ENCODE measurements at regions not wholly inside any gene's neighbourhood (a gene's known extent, or its start where the extent isn't known, plus 50 kb on each side); places are given as distances from the start of the nearest gene placed in this dataset.

- TF ChIP-seq PBX3 (IDR thresholded peaks at IDR 0.05; ENCODE audit: insufficient replicate concordance, low read depth, low read length) (no peak), ATF7 (IDR thresholded peaks at IDR 0.05; ENCODE audit: low read depth) (no peak), HDGF (IDR thresholded peaks at IDR 0.05) (no peak), MXI1 (IDR thresholded peaks at IDR 0.05; ENCODE audit: low read depth, low read length) (no peak), FOXK2 (IDR thresholded peaks at IDR 0.05) (no peak)
- TF ChIP-seq, protein P1, sequence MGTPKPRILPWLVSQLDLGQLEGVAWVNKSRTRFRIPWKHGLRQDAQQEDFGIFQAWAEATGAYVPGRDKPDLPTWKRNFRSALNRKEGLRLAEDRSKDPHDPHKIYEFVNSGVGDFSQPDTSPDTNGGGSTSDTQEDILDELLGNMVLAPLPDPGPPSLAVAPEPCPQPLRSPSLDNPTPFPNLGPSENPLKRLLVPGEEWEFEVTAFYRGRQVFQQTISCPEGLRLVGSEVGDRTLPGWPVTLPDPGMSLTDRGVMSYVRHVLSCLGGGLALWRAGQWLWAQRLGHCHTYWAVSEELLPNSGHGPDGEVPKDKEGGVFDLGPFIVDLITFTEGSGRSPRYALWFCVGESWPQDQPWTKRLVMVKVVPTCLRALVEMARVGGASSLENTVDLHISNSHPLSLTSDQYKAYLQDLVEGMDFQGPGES (IDR thresholded peaks at IDR 0.05): no peak
Measured at GRCh38 chr4:140305053-140305452, 68.4 kb upstream of the SCOC start (continued).

DNA sequence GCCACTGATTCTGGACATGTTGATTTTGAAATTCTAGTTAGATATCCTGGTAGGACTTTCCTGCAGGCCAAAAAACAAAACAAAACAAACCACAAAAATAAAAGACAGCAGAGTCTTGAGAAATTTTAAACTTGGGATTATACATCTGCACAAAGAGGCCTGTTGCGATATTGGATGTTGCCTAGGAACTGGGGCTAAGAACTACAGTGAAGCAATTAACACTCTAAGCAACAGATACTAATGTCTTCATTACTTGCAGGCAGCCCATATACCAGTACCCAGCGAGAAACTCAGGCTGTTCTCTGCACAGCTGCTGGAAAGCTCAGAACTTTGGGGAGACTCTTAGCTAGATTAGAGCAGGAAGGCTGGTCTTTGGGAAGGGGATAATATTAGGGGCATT lies 69.1 kb upstream of the SCOC start:
- FAIRE-seq: no peak
- Histone ChIP-seq H2AFZ (ENCODE audit: control insufficient read depth, low read depth, low read length) (no peak overlapping the region), H3K79me2 (ENCODE audit: control insufficient read depth, insufficient read depth, low read length) (no peaks in the 10 kb centered on the region), H3K4me2 (ENCODE audit: control insufficient read depth, insufficient read depth) (no peak overlapping the region), H3K36me3 (ENCODE audit: control insufficient read depth in 2 of 2, insufficient read depth in 2 of 2, low read length in 1 of 2) (no peaks in the 10 kb centered on the region), H3K9me3 (replicated peaks; ENCODE audit: control insufficient read depth, insufficient read depth, low read length) (no peaks in the 10 kb centered on the region), H3K9ac (ENCODE audit: control insufficient read depth, insufficient read depth, low read length) (no peak overlapping the region), H3K4me1 (ENCODE audit: control insufficient read depth, insufficient read depth, low read length) (no peaks in the 10 kb centered on the region), H3K4me3 (no peak overlapping the region), H3K27me3 (replicated peaks in 1 of 2; ENCODE audit: control insufficient read depth in 2 of 2, insufficient read depth in 2 of 2, low read length in 1 of 2) (no peaks in the 10 kb centered on the region; a peak in 1 of 4 replicates), H4K20me1 (ENCODE audit: control insufficient read depth, insufficient read depth) (no peaks in the 10 kb centered on the region), H3K27ac (ENCODE audit: control insufficient read depth, insufficient read depth) (no peak overlapping the region)
- in situ Hi-C loops (cut with MboI) (no loop called here), intact Hi-C loops (cut with micrococcal nuclease; ENCODE audit: unreplicated experiment) (no loop called here)
- RAD21 ChIA-PET (ENCODE audit: unreplicated experiment): no interaction called here
- CTCF ChIA-PET: no interaction called here
- SMC1A ChIA-PET (ENCODE audit: uncharacterized antibody, unreplicated experiment): no interaction called here
- no peak for ATAC-seq
- BruUV-seq (replicated peaks): no TSS peak
- 47% methylated on average over 2 of the region's 2 CpGs for WGBS (ENCODE audit: insufficient coverage, insufficient replicate concordance, low lambda C conversion rate, missing lambda C conversion rate)
- POLR2A ChIA-PET: no interaction called here
- DNase-seq (ENCODE audit: low read depth, low spot score): no peak
- TF ChIP-seq, protein P2, sequence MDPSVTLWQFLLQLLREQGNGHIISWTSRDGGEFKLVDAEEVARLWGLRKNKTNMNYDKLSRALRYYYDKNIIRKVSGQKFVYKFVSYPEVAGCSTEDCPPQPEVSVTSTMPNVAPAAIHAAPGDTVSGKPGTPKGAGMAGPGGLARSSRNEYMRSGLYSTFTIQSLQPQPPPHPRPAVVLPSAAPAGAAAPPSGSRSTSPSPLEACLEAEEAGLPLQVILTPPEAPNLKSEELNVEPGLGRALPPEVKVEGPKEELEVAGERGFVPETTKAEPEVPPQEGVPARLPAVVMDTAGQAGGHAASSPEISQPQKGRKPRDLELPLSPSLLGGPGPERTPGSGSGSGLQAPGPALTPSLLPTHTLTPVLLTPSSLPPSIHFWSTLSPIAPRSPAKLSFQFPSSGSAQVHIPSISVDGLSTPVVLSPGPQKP (IDR thresholded peaks at IDR 0.05; ENCODE audit: low read depth, low read length): no peak
- TF ChIP-seq DPF2 (IDR thresholded peaks at IDR 0.05) (no peak), WRNIP1 (IDR thresholded peaks at IDR 0.05; ENCODE audit: borderline replicate concordance, low read depth, low read length) (no peak), JUNB (IDR thresholded peaks at IDR 0.05) (no peak), SMAD5 (IDR thresholded peaks at IDR 0.05; ENCODE audit: low read depth) (no peak), KDM1A (IDR thresholded peaks at IDR 0.05; ENCODE audit: borderline replicate concordance) (no peak), ZNF207 (IDR thresholded peaks at IDR 0.05; ENCODE audit: borderline replicate concordance) (no peak), CBX3 (IDR thresholded peaks at IDR 0.05; ENCODE audit: borderline replicate concordance, low read depth) (no peak)

Measured in GM12878 (cell line).